ENCODE measurements at regions not wholly inside any gene's neighbourhood (a gene's known extent, or its start where the extent isn't known, plus 50 kb on each side); places are given as distances from the start of the nearest gene placed in this dataset.
"Not testable (repeated sequence)": the region's sequence is repeated elsewhere in the genome, so short reads cannot be mapped to it uniquely, and the experiment has no call there.

DNA sequence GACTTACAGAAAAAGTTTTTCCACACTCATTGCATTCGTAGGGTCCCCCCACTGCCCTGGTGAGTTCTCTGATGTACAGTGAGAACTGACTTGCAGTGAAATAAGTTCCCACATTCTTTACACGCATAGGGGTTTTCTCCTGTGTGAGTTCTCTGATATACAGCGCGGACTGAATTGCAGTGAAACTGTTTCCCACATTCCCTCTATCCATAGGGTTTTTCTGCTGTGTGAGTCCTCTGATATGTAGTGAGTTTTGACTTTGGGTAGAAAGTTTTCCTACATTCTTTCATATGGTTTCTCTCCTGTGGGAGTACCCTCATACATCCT is 147.0 kb downstream of the GLRX3 start:
- DNase-seq (ENCODE audit: low read depth), result no peak
- TF ChIP-seq, protein P1, sequence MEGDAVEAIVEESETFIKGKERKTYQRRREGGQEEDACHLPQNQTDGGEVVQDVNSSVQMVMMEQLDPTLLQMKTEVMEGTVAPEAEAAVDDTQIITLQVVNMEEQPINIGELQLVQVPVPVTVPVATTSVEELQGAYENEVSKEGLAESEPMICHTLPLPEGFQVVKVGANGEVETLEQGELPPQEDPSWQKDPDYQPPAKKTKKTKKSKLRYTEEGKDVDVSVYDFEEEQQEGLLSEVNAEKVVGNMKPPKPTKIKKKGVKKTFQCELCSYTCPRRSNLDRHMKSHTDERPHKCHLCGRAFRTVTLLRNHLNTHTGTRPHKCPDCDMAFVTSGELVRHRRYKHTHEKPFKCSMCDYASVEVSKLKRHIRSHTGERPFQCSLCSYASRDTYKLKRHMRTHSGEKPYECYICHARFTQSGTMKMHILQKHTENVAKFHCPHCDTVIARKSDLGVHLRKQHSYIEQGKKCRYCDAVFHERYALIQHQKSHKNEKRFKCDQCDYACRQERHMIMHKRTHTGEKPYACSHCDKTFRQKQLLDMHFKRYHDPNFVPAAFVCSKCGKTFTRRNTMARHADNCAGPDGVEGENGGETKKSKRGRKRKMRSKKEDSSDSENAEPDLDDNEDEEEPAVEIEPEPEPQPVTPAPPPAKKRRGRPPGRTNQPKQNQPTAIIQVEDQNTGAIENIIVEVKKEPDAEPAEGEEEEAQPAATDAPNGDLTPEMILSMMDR (IDR thresholded peaks at IDR 0.05; ENCODE audit: insufficient read depth, low read depth, low read length, missing control alignments), result no peak

DNA sequence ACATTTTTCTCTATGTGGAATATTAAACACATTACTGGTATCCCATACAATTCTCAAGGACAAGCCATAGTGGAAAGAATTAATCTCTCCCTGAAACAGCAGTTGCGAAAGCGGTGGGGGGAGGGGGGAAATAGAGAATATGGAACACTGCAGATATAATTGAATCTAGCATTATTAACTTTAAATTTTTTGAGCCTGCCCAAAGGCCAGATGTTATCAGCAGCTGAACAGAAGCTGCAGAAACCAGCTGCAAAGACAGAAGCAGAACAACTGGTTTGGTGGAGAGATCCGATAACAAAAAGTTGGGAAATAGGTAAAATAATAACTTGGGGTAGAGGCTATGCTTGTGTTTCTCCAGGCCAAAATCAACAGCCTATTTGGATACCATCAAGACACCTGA is 159.6 kb downstream of the GLRX3 start:
- not testable (repeated sequence) for H3K4me3 ChIP-seq (ENCODE audit: low read length); DNase-seq (ENCODE audit: low read depth)

More for the DNA sequence above, 147.0 kb downstream of the GLRX3 start:
- H3K4me3 ChIP-seq (ENCODE audit: low read length), result no peak overlapping the region

DNA sequence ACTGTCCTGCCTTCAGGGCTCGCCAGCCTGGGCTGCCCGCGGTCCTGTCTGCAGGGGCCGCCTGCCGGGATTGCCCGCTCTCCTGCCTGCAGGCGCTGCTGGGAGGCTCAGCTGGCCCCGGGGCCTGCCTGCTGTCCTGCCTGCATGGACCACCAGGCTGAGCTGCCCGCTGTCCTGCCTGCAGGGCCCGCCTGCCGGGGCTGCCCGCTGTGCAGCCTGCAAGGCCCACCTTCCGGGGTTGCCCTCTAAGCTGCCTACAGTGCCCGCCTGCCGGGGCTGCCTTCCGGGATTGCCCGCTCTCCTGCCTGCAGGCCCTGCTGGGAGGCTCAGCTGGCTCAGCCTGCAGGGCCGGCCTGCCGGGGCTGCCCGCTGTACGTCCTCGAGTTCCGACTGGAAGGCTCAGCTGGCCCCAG is 164.4 kb downstream of the GLRX3 start:
- no peak for DNase-seq (ENCODE audit: low read depth)
- TF ChIP-seq, protein P1 (IDR thresholded peaks at IDR 0.05; ENCODE audit: insufficient read depth, low read depth, low read length, missing control alignments), result no peak
- H3K4me3 ChIP-seq (ENCODE audit: low read length), result peak overlapping the region; percentile 44

DNA sequence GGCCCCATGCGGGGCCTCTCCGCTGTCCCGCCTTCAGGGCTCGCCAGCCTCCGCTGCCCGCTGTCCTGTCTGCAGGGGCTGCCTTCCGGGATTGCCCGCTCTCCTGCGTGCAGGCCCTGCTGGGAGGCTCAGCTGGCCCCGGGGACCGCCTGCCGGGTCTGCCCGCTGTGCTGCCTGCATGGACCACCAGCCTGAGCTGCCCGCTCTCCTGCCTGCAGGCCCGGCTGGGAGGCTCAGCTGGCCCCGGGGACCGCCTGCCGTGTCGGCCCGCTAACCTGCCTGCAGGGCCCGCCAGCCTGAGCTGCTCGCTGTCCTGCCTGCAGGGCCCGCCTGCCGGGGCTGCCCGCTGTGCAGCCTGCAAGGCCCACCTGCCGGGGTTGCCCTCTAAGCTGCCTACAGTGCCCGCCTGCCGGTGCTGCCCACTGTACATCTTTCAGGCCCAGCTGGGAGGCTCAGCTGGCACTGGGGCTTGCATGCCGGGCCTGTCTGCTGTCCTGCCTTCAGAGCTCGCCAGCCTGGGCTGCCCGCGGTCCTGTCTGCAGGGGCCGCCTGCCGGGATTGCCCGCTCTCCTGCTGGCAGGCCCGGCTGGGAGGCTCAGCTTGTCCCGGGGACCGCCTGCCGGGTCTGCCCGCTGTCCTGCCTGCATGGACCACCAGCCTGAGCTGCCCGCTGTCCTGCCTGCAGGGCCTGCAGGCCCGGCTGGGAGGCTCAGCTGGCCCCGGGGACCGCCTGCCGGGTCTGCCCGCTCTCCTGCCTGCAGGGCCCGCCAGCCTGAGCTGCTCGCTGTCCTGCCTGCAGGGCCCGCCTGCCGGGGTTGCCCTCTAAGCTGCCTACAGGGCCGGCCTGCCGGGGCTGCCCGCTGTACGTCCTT is 165.1 kb downstream of the GLRX3 start:
- peak; percentile 25 for DNase-seq (ENCODE audit: low read depth)
- TF ChIP-seq, protein P1 (IDR thresholded peaks at IDR 0.05; ENCODE audit: insufficient read depth, low read depth, low read length, missing control alignments), result no peak
- peak overlapping the region; percentile 44 for H3K4me3 ChIP-seq (ENCODE audit: low read length)

DNA sequence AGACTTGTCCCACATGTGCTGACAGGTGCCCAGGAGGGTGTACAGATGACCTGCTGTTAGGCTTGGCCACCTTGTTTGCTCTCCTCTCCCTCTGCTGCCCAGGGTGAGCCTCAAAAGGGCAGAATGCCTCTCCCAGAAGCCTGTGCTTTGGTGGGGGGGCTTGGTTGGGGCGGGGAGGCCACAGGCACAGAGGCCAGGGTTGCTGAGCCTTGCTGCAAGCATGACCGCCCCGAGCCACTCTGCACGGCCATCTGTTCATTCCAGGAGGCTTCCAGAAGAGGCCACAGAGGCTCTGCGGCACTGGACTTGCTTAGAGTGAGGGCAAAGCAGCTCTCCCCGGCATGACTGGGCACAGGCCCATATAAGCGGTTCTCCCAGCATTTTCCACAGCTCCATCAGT is 190.8 kb downstream of the GLRX3 start:
- no peak overlapping the region for H3K4me3 ChIP-seq (ENCODE audit: low read length)
- TF ChIP-seq, protein P1 (IDR thresholded peaks at IDR 0.05; ENCODE audit: insufficient read depth, low read depth, low read length, missing control alignments), result no peak
- no peak for DNase-seq (ENCODE audit: low read depth)

DNA sequence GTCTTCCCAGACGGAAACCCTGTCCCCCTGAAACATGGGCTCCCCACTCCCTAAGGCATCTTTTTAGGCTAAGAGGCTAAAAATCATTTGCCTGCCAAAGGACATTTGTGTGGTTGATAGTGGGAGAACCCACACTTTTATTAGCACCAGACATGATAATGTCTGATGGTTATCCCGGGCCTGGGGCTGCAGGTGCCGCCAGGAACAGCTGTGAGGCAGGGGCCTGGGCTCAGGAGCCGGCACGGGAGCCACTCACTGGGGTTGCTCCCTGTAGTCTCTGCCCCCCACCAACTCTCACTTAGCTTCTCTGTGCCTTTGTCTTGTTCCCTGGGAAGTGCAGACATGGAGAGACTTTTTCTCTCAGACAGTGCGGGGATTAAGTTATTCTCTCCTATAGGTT is 193.6 kb downstream of the GLRX3 start:
- TF ChIP-seq, protein P1 (IDR thresholded peaks at IDR 0.05; ENCODE audit: insufficient read depth, low read depth, low read length, missing control alignments), result no peak
- DNase-seq (ENCODE audit: low read depth), result no peak

DNA sequence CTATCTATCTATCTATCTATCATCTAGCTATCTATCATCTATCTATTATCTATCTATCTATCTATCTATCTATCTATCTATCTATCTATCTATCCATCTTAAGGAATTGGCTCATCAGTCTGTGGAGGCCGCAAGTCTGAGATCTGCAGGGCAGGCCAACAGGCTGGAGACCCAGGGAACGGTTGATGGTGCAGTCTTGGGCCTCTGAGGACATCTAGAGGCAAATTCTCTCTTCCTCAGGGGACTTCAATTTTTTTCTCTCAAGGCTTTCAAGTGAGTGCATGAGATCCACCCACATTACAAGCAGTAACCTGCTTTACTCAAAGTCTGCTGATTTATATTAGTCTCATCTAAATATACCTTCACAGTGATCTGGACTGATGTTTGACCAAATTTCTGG is 197.0 kb downstream of the GLRX3 start:
- TF ChIP-seq, protein P1 (IDR thresholded peaks at IDR 0.05; ENCODE audit: insufficient read depth, low read depth, low read length, missing control alignments), result no peak
- H3K4me3 ChIP-seq (ENCODE audit: low read length), result no peak overlapping the region
- DNase-seq (ENCODE audit: low read depth), result no peak

More for the DNA sequence above, 193.6 kb downstream of the GLRX3 start:
- no peak overlapping the region for H3K4me3 ChIP-seq (ENCODE audit: low read length)

Data from epithelial cell of esophagus (primary cell).